ENCODE measurements at regions not wholly inside any gene's neighbourhood (a gene's known extent, or its start where the extent isn't known, plus 50 kb on each side); places are given as distances from the start of the nearest gene placed in this dataset.

- H3K4me2 ChIP-seq (ENCODE audit: low read length) = no peak overlapping the region
- no CpG with 5 or more reads among the region's 1 CpG for WGBS (ENCODE audit: extremely low coverage, insufficient coverage, low lambda C conversion rate)
- no peaks in the 10 kb centered on the region for H3K79me1 ChIP-seq (ENCODE audit: low read length)
- H3K18ac ChIP-seq (ENCODE audit: low read length) = no peak overlapping the region
- H3K4ac ChIP-seq (ENCODE audit: low read depth, low read length) = no peak overlapping the region
- H3K9ac ChIP-seq (ENCODE audit: low read length) = no peak overlapping the region
- H2BK5ac ChIP-seq (ENCODE audit: low read length) = no peak overlapping the region
- no peak overlapping the region for H4K5ac ChIP-seq (ENCODE audit: low read length)
- no peak overlapping the region for H3K4me3 ChIP-seq (ENCODE audit: low read length)
- no peak overlapping the region for H2AK5ac ChIP-seq (ENCODE audit: low read length)
- no peak overlapping the region for H3K23ac ChIP-seq (ENCODE audit: low read length)
- H3K56ac ChIP-seq (ENCODE audit: low read length) = no peak overlapping the region
- H3K27me3 ChIP-seq (ENCODE audit: insufficient read depth, low read length, poor library complexity) = no peaks in the 10 kb centered on the region
- DNase-seq = no peak
- no peak overlapping the region for H2BK120ac ChIP-seq (ENCODE audit: low read depth, low read length)
- no peaks in the 10 kb centered on the region for H3K4me1 ChIP-seq (ENCODE audit: control insufficient read depth, low read depth, low read length)
- H3K36me3 ChIP-seq (ENCODE audit: control insufficient read depth, insufficient read depth, low read length) = no peaks in the 10 kb centered on the region
- no peak overlapping the region for H3K27ac ChIP-seq (ENCODE audit: low read depth, low read length)
- H4K8ac ChIP-seq (ENCODE audit: low read depth, low read length) = no peak overlapping the region
- H2BK15ac ChIP-seq (replicated peaks; ENCODE audit: low read depth) = no peak overlapping the region
- H3K79me2 ChIP-seq (ENCODE audit: control insufficient read depth, insufficient read depth, low read length) = no peaks in the 10 kb centered on the region
Observed at GRCh38 chr2:137809252-137809651, 155.0 kb upstream of the HNMT start.

- Histone ChIP-seq H3K18ac (ENCODE audit: low read length) (no peak overlapping the region), H2BK5ac (ENCODE audit: low read length) (no peak overlapping the region), H3K9ac (ENCODE audit: low read length) (no peak overlapping the region), H3K4me1 (ENCODE audit: control insufficient read depth, low read depth, low read length) (no peaks in the 10 kb centered on the region), H3K27ac (ENCODE audit: low read depth, low read length) (no peak overlapping the region), H3K4ac (ENCODE audit: low read depth, low read length) (no peak overlapping the region), H3K36me3 (ENCODE audit: control insufficient read depth, insufficient read depth, low read length) (no peaks in the 10 kb centered on the region), H3K27me3 (ENCODE audit: insufficient read depth, low read length, poor library complexity) (no peaks in the 10 kb centered on the region), H3K4me3 (ENCODE audit: low read length) (no peak overlapping the region), H4K8ac (ENCODE audit: low read depth, low read length) (no peak overlapping the region), H3K23ac (ENCODE audit: low read length) (no peak overlapping the region), H2AK5ac (ENCODE audit: low read length) (no peak overlapping the region), H3K56ac (ENCODE audit: low read length) (no peak overlapping the region), H3K79me2 (ENCODE audit: control insufficient read depth, insufficient read depth, low read length) (no peaks in the 10 kb centered on the region), H3K79me1 (ENCODE audit: low read length) (no peaks in the 10 kb centered on the region), H4K5ac (ENCODE audit: low read length) (no peak overlapping the region), H2BK120ac (ENCODE audit: low read depth, low read length) (no peak overlapping the region), H2BK15ac (replicated peaks; ENCODE audit: low read depth) (no peak overlapping the region), H3K4me2 (ENCODE audit: low read length) (no peak overlapping the region)
- no peak for DNase-seq
- WGBS (ENCODE audit: extremely low coverage, insufficient coverage, low lambda C conversion rate) = no CpG with 5 or more reads among the region's 1 CpG
Observed at GRCh38 chr2:137809837-137810236, 154.4 kb upstream of the HNMT start.

- Histone ChIP-seq H2AK5ac (ENCODE audit: low read length) (no peak overlapping the region), H3K9ac (ENCODE audit: low read length) (no peak overlapping the region), H2BK120ac (ENCODE audit: low read depth, low read length) (no peak overlapping the region), H4K8ac (ENCODE audit: low read depth, low read length) (no peak overlapping the region), H3K4ac (ENCODE audit: low read depth, low read length) (no peak overlapping the region), H3K36me3 (ENCODE audit: control insufficient read depth, insufficient read depth, low read length) (no peaks in the 10 kb centered on the region), H3K27ac (ENCODE audit: low read depth, low read length) (no peak overlapping the region), H3K4me2 (ENCODE audit: low read length) (no peak overlapping the region), H3K79me2 (ENCODE audit: control insufficient read depth, insufficient read depth, low read length) (no peaks in the 10 kb centered on the region), H3K27me3 (ENCODE audit: insufficient read depth, low read length, poor library complexity) (no peaks in the 10 kb centered on the region), H3K79me1 (ENCODE audit: low read length) (no peaks in the 10 kb centered on the region), H3K18ac (ENCODE audit: low read length) (no peak overlapping the region), H2BK15ac (replicated peaks; ENCODE audit: low read depth) (no peak overlapping the region), H2BK5ac (ENCODE audit: low read length) (no peak overlapping the region), H3K4me1 (ENCODE audit: control insufficient read depth, low read depth, low read length) (no peaks in the 10 kb centered on the region), H4K5ac (ENCODE audit: low read length) (no peak overlapping the region), H3K56ac (ENCODE audit: low read length) (no peak overlapping the region), H3K23ac (ENCODE audit: low read length) (no peak overlapping the region), H3K4me3 (ENCODE audit: low read length) (no peak overlapping the region)
- no peak for DNase-seq
Observed at GRCh38 chr2:137812517-137812916, 151.8 kb upstream of the HNMT start.

- H3K4ac ChIP-seq (ENCODE audit: low read depth, low read length) = no peak overlapping the region
- H2BK120ac ChIP-seq (ENCODE audit: low read depth, low read length) = no peak overlapping the region
- no peak overlapping the region for H4K5ac ChIP-seq (ENCODE audit: low read length)
- H3K9ac ChIP-seq (ENCODE audit: low read length) = no peak overlapping the region
- H3K79me2 ChIP-seq (ENCODE audit: control insufficient read depth, insufficient read depth, low read length) = no peaks in the 10 kb centered on the region
- no peak overlapping the region for H2AK5ac ChIP-seq (ENCODE audit: low read length)
- no peak overlapping the region for H3K27ac ChIP-seq (ENCODE audit: low read depth, low read length)
- H3K18ac ChIP-seq (ENCODE audit: low read length) = no peak overlapping the region
- no peak for DNase-seq
- H3K23ac ChIP-seq (ENCODE audit: low read length) = no peak overlapping the region
- H3K36me3 ChIP-seq (ENCODE audit: control insufficient read depth, insufficient read depth, low read length) = no peaks in the 10 kb centered on the region
- H3K79me1 ChIP-seq (ENCODE audit: low read length) = no peaks in the 10 kb centered on the region
- H3K4me2 ChIP-seq (ENCODE audit: low read length) = no peak overlapping the region
- H3K56ac ChIP-seq (ENCODE audit: low read length) = no peak overlapping the region
- no peaks in the 10 kb centered on the region for H3K4me1 ChIP-seq (ENCODE audit: control insufficient read depth, low read depth, low read length)
- H2BK15ac ChIP-seq (replicated peaks; ENCODE audit: low read depth) = no peak overlapping the region
- no CpG with 5 or more reads among the region's 3 CpGs for WGBS (ENCODE audit: extremely low coverage, insufficient coverage, low lambda C conversion rate)
- no peak overlapping the region for H4K8ac ChIP-seq (ENCODE audit: low read depth, low read length)
- no peak overlapping the region for H3K4me3 ChIP-seq (ENCODE audit: low read length)
- H2BK5ac ChIP-seq (ENCODE audit: low read length) = no peak overlapping the region
- no peaks in the 10 kb centered on the region for H3K27me3 ChIP-seq (ENCODE audit: insufficient read depth, low read length, poor library complexity)
Observed at GRCh38 chr2:137813176-137813575, 151.1 kb upstream of the HNMT start.

- Histone ChIP-seq H2BK5ac (ENCODE audit: low read length) (no peak overlapping the region), H3K27me3 (ENCODE audit: insufficient read depth, low read length, poor library complexity) (no peaks in the 10 kb centered on the region), H2BK120ac (ENCODE audit: low read depth, low read length) (no peak overlapping the region), H2BK15ac (replicated peaks; ENCODE audit: low read depth) (no peak overlapping the region), H4K8ac (ENCODE audit: low read depth, low read length) (no peak overlapping the region), H3K56ac (ENCODE audit: low read length) (no peak overlapping the region), H3K9ac (ENCODE audit: low read length) (no peak overlapping the region), H3K4ac (ENCODE audit: low read depth, low read length) (no peak overlapping the region), H3K79me1 (ENCODE audit: low read length) (no peaks in the 10 kb centered on the region), H3K18ac (ENCODE audit: low read length) (no peak overlapping the region), H2AK5ac (ENCODE audit: low read length) (no peak overlapping the region), H3K4me2 (ENCODE audit: low read length) (no peak overlapping the region), H3K23ac (ENCODE audit: low read length) (no peak overlapping the region), H3K27ac (ENCODE audit: low read depth, low read length) (no peak overlapping the region), H3K4me1 (ENCODE audit: control insufficient read depth, low read depth, low read length) (no peaks in the 10 kb centered on the region), H3K4me3 (ENCODE audit: low read length) (no peak overlapping the region), H3K79me2 (ENCODE audit: control insufficient read depth, insufficient read depth, low read length) (no peaks in the 10 kb centered on the region), H4K5ac (ENCODE audit: low read length) (no peak overlapping the region), H3K36me3 (ENCODE audit: control insufficient read depth, insufficient read depth, low read length) (no peaks in the 10 kb centered on the region)
- no CpG with 5 or more reads among the region's 3 CpGs for WGBS (ENCODE audit: extremely low coverage, insufficient coverage, low lambda C conversion rate)
- DNase-seq = no peak
Observed at GRCh38 chr2:137817058-137817457, 147.2 kb upstream of the HNMT start.

GRCh38 chr2:137823196-137823595 lies 141.1 kb upstream of the HNMT start:
- Histone ChIP-seq H3K23ac (ENCODE audit: low read length) (no peak overlapping the region), H2AK5ac (ENCODE audit: low read length) (no peak overlapping the region), H3K18ac (ENCODE audit: low read length) (no peak overlapping the region), H2BK5ac (ENCODE audit: low read length) (no peak overlapping the region), H3K4me3 (ENCODE audit: low read length) (no peak overlapping the region), H3K79me2 (ENCODE audit: control insufficient read depth, insufficient read depth, low read length) (no peaks in the 10 kb centered on the region), H3K4me1 (ENCODE audit: control insufficient read depth, low read depth, low read length) (peaks cover under 1% of the 10 kb centered on the region), H3K4me2 (ENCODE audit: low read length) (no peak overlapping the region), H4K8ac (ENCODE audit: low read depth, low read length) (no peak overlapping the region), H3K4ac (ENCODE audit: low read depth, low read length) (no peak overlapping the region), H3K36me3 (ENCODE audit: control insufficient read depth, insufficient read depth, low read length) (no peaks in the 10 kb centered on the region), H3K56ac (ENCODE audit: low read length) (no peak overlapping the region), H3K79me1 (ENCODE audit: low read length) (no peaks in the 10 kb centered on the region), H3K27me3 (ENCODE audit: insufficient read depth, low read length, poor library complexity) (no peaks in the 10 kb centered on the region), H3K9ac (ENCODE audit: low read length) (no peak overlapping the region), H2BK15ac (replicated peaks; ENCODE audit: low read depth) (no peak overlapping the region), H2BK120ac (ENCODE audit: low read depth, low read length) (no peak overlapping the region), H4K5ac (ENCODE audit: low read length) (no peak overlapping the region), H3K27ac (ENCODE audit: low read depth, low read length) (no peak overlapping the region)
- WGBS (ENCODE audit: extremely low coverage, insufficient coverage, low lambda C conversion rate) = no CpG with 5 or more reads among the region's 4 CpGs
- DNase-seq = no peak

Data from mesendoderm (in vitro differentiated cells).